NOMO-1 (cell line): ENCODE measurements at regions not wholly inside any gene's neighbourhood (a gene's known extent, or its start where the extent isn't known, plus 50 kb on each side); places are given as distances from the start of the nearest gene placed in this dataset.

ENCODE experiments used
- DNase-seq, 2 experiments: peaks; one replicate each; lab custom pipeline; 2025; ENCODE audit not compliant: unreplicated experiment in 2 of 2; lab: John Stamatoyannopoulos, UW

DNA sequence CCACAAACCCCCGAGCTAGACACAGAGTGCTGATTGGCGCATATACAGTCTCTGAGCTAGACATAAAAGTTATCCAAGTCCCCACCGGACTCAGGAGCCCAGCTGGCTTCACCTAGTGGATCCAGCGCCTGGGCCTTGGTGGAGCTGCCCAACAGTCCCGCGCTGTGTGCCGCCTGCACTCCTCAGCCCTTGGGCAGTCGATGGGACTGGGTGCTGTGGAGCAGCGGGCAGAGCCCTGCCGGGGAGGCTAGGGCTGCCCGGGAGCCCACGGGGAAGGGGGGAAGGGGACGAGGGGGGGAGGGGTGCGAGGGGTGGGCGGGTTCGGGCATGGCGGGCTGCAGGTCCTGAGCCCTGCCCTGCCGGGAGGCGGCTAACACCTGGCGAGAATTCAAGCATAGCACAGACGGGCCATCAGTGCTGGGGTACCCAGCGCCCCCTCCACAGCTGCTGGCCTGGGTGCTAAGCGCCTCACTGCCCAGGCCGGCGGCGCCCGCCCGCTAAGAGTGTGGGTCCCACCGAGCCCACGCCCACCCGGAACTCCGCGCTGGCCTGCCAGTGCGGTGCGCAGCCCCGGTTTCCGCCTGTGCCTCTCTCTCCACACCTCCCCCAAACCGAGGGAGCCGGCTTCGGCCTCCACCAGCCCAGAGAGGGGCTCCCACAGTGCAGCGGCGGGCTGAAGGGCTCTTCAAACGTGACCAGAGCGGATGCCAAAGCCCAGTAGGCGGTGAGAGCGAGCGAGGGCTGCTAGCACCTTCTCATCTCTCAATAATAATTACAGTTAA is 391.2 kb upstream of the NUDT12 start:
- DNase-seq, result no peak

- no peak for DNase-seq
These were observed 389.2 kb upstream of the NUDT12 start for GRCh38 chr5:103951776-103952175.

- no peak for DNase-seq
These were observed 380.6 kb upstream of the NUDT12 start for GRCh38 chr5:103943230-103943629.

GRCh38 chr5:103942587-103943186 is 380.1 kb upstream of the NUDT12 start:
- DNase-seq, result no peak

DNA sequence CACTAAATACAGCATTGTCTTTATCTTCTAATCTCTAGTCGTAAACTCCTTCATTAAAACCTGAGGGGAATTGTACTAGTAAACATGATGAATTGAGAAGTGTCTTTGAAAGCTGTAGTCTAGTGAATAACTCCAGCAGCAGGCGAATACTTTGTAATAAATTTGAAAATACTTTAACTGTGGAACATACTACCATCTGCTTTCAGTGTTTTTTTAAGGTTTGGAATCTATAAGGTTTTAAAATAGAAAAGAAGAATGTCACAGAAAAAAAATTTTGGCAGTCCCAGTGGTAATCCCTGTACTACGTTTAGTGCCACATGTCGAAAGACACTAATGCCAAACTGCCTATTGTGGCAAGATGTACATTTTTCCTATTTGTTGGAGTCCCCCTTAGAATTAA is 379.0 kb upstream of the NUDT12 start:
- no peak for DNase-seq

- no peak for DNase-seq
These were observed 375.6 kb upstream of the NUDT12 start for GRCh38 chr5:103938146-103938695.

DNA sequence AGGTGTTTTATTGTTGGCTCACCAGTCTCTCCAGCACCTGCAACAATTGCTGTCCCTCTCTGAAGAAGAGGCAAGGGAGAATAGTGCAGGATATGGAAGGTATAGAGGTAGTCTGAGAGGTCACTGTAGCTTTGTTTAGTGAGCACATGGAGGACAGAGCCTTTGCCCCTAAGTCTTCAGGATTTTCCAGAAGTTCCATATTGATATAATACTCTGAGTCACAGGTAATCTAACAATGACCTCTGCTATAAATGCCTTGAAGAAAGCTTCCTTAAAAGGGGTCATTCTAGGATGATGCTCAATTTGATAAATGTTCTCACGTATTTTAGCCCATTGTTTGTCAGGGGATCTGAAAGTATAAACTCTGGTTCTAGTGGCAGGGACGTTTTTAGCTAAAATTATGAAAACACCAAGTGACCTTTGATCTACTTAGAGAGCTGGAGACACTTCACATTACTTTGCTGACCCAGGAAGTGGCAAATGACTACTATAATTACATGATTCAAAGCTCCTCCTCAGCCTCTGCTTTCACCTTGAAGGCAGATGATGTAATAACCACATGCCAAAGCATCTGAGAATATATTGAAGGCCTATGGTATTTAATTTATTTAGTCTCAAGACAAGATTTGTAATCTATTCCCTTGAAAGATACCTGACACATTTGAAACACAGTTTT is 366.9 kb upstream of the NUDT12 start:
- no peak for DNase-seq

GRCh38 chr5:103927739-103928138 is 365.1 kb upstream of the NUDT12 start:
- DNase-seq, result no peak

DNA sequence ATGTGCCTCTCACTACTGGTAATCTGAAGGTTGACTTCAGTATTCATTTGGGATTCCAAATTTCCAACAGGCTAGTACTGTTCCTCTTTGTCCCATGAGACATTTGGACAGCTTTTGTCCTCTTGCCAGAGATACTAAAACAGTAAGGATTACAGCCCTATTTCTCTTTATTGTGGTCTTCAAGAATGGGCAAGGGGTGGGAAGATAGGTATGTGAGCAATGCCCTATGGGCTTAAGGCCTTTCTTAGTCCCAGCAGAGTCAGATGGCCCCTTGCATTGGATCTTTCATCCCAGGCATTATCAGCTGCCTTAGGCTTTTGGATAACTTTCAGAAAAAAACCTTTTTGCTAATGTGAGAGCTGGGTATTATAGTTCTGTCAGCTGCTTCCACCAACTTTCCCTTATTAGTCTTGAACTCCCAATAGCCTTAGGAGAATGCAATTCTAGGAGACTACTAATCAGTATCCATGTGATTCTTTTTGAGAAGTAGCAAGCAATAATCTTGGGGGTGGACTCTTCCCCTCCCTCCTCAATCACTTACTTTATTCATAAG is 361.1 kb upstream of the NUDT12 start:
- DNase-seq, result no peak

DNA sequence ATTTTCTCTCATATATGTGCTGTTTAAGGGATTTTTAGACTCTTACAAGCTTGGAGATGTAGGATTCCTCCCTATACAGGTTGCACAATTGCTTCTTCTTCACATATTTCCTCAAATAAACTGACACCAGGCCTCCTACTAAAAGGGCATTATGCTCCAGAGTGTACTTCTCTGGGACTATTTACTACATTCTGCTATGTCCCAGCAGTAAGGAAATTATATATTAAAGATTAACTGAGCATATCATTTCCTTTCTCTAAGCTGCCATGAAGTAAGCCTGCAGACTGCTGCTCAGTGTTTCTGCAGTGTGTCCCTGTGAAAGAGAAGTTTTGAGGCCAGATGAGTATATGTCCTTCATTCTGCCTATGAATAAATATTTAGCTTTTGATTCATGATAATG is 356.9 kb upstream of the NUDT12 start:
- DNase-seq, result no peak

- no peak for DNase-seq
These were observed 356.2 kb upstream of the NUDT12 start for GRCh38 chr5:103918668-103919367.

- DNase-seq, result no peak
These were observed 352.5 kb upstream of the NUDT12 start for GRCh38 chr5:103915081-103915480.

- no peak for DNase-seq
These were observed 348.2 kb upstream of the NUDT12 start for GRCh38 chr5:103910786-103911185.

- DNase-seq, result no peak
These were observed 347.4 kb upstream of the NUDT12 start for GRCh38 chr5:103910011-103910410.

DNA sequence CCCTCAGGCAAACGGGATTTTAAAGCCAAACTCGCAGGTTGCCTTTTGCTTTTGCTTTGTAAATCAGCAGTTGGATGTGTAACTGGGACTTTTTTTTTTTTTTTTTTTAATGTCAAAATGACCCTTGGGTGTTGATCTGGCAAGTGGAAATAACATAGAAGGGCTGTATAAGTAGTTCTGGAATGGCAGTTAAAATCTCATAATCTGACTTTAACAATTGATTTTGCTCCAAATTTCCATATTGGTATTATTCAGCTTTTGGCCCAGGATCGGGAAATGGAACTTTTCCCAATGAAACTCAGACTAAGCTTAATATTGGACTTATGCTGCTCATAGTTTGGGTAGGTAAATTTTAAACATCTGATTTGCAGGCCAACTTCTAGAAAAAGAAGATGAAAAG is 346.8 kb upstream of the NUDT12 start:
- DNase-seq, result no peak

DNA sequence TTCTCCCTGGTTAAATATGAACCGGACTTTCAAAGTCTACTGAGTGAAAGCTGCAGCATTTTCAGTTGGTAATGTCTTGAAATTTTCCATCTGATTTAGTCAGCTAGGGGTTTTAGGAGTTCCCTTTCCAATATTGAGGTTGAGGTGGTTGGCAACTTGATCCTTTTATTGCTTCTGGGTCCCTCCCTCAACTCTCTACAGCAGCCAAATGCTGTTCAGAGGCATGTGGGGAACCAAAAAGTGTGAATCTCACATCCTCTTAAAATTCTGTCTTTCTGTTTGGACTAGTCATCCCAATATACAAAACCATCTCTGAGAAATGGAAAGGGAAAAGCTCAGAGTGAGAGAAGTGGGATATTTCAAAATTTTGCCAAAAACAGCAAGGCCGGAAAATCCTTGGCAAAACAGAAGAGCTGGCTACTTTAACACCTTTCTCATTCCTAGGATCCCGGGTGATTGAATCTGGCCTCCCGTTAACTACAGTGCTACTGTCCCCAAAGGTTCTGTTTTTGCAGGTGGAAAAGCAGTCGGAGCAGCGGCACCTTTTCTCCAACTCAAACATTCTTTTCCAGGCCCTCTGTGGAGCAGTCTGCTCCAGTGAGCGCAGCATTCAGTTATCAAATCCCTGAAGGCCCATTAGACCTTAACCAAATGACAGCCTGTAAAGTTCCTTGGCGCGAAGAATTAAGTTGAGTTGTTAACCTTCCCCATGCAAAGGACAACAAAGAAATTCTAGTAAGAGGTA is 345.9 kb upstream of the NUDT12 start:
- DNase-seq, result no peak

- no peak for DNase-seq
These were observed 344.4 kb upstream of the NUDT12 start for GRCh38 chr5:103907001-103907400.

- no peak for DNase-seq
These were observed 342.1 kb upstream of the NUDT12 start for GRCh38 chr5:103904651-103905050.

GRCh38 chr5:103902893-103903292 is 340.3 kb upstream of the NUDT12 start:
- DNase-seq, result no peak

DNA sequence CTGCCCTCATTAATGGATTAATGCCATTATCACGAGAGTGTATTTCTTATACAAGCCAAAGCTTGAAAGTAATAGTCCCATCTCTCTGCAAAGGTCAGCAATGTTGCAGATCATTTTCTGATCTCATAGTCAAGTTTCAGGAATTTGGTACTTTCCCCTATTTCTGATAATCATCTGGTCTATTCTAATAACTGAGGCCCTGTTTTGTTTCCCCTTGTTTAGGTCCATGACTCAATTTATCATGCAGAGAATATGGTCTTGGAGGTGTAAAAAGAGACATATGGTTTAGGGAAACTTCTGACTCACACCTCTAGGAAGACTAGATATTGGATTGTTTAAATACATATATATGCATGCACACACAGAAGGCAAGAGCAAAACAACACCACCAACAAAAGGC is 339.3 kb upstream of the NUDT12 start:
- no peak for DNase-seq
